HG03378 (cell line): ENCODE measurements at regions not wholly inside any gene's neighbourhood (a gene's known extent, or its start where the extent isn't known, plus 50 kb on each side); places are given as distances from the start of the nearest gene placed in this dataset.
"Not testable (repeated sequence)": the region's sequence is repeated elsewhere in the genome, so short reads cannot be mapped to it uniquely, and the experiment has no call there.

Source experiments
- ATAC-seq: cut with Tn5 transposase; IDR thresholded peaks from one replicate; pipeline ENCODE4 v1.9.1; 2021; ENCODE audit warnings: mild to moderate bottlenecking, moderate library complexity; ENCODE audit not compliant: unreplicated experiment

DNA sequence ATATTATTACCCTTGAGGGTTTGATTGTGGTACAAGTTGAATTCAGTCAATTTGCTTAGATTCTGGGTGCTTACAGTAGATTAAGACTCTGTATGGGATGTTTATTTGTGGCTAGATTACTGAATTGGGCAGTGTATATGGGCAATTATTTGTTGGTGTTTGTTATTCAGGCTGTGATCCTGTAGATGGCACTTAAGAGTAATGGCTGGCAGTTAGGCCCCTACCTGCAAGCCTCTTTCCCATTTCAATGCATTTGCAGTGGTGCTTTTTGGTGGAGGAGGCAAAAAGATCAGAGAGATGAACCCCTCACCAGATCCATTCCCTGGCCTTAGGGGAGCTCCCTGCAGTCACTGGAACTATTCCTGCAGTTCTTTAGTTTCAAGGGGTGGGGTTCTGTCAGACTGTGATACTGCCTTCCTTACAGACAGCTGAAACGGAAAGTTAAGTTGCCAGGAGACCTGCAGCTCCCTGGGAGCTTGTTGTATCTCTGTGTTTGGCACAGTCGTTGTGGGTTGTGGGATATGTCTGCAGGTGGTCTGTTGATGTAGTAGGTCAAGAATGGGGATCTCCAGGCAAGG, 199.5 kb downstream of the AASDHPPT start:
- ATAC-seq = no peak

DNA sequence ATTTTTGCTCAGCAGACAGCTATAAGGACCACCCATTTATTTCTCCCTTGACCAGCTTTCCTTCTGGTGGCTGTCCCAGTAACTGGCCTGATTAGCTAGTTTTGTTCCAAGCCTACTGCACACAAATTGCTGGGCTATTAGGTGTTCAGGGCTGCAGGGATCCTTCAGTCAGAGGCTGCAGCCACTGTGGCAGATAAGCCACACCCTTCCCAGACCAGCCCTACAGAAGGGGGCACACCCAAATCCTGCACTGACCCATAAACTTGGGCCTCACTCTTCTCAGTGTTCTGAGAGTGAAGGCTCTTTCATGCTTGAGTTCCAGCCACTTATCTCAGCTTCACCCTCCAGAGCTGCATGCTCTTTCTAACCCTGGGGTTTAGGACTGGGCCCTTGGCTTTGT, 200.0 kb downstream of the AASDHPPT start:
- ATAC-seq = no peak

DNA sequence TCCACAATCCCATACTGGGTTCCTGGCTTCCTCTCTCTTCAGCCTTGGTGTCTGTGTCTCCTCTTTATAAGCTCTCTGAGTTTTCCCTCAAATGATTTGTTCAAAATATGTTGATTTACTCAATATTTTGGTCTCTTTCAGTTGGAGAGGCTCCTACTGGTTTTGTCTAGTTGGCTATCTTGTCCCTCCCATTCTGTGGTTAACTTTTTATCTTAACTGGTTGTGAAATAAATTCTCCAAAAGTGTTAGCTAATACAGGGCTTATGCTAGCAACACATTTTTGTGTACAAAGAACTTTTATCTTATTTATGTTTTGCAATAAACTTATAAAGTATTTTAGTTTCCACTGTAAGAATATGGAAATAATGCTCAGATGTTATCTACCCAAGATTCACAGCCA, 200.9 kb downstream of the AASDHPPT start:
- ATAC-seq = no peak

DNA sequence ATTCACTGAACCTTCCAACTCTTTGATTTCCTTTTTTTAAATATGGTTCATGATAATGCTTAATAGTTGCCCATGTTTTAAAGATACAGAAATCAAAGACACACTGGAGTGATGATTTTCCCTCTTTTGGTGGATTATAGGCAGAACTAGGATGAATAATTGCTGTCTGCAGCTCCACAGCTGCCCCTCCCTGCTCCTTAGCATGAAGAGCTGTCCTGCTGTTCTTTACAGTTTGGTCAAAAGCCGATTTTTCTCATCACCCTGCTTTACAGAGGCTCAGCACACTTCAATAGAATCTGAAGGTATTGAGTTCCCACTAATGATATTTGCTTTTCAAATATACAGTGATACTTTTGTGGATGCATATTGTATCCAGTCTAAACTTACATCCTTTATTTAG, 202.6 kb downstream of the AASDHPPT start:
- no peak for ATAC-seq

DNA sequence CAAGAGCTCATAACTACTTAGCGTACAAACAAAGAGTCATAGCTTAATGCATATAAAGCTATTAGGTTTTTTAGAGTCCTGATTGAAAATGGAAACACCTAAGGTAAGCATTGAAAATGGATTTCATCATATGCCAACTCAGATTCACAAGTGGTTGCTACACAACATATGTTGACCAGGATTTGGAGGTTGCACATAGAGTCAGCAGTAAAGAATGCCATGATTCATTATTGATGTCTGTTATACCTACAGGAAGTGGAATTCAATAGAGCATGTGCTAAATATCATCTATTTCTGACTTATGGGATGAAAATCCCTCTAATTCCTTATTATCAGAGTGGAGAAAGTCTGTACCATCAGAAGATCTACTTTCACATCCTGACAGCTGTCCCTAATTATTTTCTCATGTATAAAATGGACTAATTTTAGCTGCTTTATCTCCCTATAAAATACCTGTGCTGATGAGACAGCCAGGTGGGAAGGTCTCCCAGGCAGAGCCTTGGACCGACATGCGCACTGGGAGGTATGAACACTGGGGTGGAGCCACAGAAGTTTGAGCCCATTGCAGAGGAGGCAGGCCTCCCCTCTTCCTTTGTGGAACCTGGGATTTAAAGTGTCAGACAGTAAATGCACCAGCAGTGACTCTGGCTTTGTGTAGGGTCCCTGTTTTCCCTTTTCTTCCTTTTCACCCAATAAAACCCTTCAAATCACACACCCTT, 204.2 kb downstream of the AASDHPPT start:
- ATAC-seq = no peak

DNA sequence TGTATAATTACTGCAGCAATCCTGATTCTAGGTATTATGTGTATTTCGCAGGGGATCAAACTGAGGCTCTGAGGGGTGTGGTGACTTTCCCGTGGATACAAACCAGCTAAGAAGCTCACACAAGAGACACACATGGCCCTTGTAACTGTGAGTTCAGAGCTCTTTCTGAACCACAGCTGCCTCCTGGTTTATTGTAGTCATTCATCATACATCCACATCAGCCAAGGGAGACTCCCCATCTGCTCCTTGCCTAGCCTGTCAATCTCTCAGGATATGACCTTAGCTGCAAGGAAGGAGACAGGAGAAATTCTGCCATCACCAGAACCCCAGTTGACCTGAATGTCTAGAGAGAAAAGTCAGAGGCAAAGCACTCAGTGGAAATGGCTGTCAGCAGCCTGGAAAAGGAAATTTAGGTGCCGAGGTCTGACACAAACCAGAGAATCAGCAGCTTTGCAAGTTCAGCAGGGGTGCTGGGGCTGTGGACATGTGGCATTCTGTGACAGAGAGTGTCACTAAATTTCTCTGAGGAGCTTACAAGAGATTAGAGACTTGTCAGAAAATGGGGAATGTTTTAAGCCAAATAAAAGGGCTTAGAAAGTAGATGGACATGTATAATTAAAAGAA, 209.5 kb downstream of the AASDHPPT start:
- ATAC-seq = no peak

DNA sequence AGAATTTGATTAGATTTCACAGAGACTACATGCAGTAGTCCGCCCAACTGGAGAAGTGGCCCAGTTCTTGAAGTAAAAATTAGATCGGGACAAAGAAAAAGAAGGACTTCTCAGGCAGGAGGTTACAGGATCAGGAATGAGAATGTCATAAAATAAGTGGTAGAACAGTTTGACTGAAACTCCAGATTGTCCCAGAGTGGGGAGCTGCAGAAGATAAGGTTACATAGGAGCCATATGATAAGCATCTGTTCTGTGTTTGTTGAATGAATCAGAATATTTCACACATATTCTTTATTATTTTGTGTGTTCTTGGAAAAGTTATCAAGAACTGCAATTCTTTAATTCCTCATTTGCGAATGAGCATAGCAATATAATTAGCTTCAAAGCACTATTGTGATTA, 210.6 kb downstream of the AASDHPPT start:
- ATAC-seq = no peak

DNA sequence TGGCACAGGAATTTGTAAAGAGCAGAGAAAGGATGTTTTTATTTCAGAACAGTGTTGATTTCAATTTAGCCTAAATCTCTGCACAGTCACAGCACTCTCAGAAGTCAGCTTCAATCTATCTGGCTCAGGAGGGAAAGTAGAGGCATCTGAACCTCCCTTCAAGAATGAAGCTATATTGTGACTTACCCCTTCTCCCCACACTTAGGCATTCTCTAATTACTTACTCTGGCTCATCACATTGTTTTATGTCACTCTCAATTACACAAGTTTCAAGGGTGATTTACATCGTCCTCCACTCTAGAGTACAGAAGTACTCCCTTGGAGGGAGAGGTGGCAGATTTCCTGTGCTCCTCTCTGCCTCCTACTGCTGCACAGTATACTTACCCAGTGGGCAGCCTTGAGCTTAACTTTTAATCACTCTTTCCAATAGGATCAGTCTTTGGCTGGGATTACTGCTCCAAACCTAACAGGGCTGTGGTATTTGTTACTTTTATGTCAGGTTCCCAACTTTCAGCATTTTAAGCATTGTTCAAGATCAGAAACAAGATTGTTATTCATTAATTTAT, 211.4 kb downstream of the AASDHPPT start:
- ATAC-seq = no peak

DNA sequence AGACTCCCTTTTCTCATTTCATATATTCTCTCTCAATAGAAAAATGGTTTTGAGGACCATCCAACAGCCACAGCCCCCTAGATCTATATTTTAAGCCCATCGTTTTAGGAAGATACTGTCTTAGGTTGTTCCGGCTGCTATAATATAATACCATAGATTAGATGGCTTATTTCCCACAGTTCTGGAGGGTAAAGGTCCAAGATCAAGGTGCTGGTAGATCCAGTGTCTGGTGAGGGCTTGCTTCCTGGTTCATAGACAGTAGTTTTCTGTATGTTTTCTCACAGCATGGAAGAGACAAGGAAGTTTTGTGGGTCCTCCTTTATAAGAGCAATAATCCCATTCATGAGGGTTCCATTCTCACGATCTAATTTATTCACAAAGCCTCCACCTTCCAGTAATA, 215.1 kb downstream of the AASDHPPT start:
- ATAC-seq = no peak

DNA sequence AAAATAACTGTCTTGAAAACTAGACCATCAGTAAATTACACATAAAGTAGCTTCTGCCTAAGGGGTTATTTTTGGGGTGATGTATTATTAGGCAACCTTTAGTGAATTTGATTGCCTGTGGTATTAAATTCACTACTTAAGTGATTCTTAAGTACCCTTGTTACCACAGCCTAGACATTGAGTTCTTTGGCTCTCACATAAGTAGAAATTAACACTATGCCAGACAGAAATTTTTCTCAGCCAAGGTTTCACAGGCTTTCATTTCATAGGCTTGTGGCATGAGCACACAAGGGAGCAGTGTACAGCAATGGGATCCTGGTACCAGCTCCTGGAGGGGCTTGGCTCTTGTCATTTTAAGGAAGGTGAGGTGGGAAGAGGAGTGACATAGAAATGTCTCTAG, 218.5 kb downstream of the AASDHPPT start:
- ATAC-seq = no peak

DNA sequence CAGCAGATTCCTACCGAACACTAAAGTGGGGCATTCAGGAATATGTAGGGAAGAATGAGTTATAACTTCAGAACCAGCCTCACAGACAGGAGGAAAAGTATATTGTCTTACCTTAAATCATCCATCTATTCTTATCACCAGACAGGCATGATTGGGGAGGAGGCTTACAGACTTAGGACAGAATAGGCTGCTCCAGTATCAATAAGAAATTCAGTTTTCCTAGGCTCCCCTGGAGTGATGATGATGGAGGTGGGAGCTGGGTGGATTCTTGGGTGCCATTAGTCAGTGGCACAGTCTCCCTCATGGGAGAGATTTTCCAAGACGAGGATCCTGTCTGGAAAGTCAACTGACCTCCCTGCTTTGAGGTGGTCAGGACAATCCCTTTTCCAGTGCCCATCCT, 225.0 kb downstream of the AASDHPPT start:
- ATAC-seq = no peak

DNA sequence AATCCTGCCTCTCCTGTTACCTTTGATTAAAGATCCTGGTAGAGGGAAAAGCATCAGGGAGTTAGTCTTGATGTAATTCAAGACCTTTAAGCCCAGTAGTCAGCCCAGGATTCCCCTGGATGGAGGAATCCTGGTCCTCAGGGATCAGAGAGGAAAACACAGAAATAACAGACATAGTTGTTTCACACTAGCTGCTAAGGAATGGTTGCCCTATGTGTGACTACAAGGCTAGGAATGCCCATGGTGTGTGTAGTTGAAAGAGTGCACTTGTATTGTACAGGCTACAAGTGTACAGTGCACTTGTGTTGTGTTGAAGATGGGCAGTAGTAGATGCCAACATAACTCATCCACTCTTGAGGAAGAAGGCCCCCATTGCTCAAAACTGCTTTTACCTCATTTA, 226.8 kb downstream of the AASDHPPT start:
- no peak for ATAC-seq

DNA sequence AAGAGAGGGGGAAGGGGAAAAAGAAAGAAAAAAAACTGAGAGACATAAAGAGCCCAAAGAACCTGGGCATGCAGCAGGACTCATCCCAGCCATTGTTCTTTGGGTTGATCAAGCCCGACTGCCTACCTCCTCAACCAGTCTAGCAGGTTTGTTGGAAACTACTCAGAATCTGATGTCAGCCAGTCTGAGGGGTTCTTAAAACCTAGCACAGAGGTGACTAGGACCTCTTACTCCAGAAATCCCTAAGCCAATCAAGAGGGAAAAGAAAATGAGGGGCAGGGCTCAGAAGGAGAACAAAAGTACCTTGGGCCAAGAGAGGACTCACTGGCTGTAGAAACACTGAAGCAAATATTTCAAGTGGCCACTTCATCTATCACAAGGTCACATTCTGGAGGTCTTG, 228.0 kb downstream of the AASDHPPT start:
- ATAC-seq = no peak

DNA sequence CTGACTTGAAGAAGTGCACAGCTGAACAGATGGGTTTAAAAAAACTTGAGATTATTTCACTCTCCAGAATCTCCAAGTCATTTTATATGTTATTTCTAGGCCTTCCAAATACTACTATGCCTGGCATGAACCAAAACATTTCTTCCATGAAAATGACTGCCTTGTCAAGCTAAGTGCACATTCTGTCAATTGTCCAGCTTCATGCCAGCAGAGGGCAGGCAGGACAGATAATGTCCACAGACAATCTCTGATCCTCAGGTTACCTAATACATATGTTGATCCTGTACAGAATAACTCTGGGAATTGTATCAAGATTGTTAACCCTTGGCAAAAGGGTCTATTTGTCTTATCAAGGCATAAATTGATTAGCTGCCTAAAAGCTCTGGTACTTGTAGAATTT, 229.5 kb downstream of the AASDHPPT start:
- ATAC-seq = no peak

DNA sequence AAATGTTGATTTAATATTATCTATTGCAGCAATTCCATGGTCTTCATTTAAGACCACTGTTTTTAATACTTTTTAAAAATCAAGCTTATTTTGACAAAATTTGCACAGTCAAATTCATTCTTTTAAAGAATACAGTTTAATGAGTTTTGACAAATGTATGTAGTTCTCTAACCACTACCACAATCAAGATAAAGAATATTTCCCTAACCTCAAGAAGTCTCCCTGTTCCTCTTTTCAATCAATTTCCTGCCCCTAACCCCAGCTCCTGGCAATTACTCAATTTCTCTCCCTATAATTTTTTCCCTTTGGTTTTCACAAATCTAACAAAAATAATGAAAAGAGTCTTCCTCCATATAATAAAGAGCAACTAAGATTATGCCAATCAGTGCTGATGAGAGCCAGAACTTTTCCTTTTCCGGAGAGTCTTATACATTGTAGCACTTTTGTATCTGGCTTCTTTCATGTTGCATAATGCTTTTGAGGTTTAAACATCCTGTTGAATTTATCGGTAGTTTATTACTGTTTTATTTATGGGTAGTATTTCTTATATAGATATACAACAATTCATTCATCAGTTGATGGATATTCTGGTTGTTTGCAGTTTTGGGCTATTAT, 231.7 kb downstream of the AASDHPPT start:
- ATAC-seq = no peak

DNA sequence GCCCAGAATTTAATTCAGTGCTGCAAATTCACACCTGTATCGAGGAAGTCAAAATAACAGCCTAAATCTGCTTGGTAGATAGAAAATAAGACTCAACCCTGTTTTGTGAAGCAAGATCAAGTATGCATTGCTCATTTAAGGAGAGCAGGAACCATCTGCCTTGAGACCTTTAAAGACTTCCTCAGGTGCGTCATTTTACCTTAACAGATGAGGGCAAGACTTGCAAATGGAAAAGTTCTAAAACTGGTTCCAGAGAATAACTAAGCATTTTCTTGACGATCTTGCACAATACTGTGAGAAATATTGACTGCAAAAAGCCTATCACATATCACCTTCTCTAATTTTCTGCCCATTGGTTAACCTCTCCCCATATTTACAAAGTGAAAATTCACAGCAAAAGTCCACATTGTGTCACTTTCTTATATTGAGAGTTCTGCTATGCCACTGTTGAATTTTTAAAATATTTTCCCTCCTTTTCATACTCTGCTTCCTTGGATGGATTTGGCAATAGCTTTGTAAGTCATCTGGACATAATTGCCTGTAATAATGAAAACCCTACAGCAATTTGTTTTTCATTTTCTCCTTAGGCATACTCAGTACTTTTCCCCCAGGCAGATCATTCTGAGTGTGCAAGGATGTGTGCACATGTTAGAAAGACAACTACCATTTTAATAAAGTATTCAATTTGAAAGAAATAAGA, 234.2 kb downstream of the AASDHPPT start:
- ATAC-seq = no peak

DNA sequence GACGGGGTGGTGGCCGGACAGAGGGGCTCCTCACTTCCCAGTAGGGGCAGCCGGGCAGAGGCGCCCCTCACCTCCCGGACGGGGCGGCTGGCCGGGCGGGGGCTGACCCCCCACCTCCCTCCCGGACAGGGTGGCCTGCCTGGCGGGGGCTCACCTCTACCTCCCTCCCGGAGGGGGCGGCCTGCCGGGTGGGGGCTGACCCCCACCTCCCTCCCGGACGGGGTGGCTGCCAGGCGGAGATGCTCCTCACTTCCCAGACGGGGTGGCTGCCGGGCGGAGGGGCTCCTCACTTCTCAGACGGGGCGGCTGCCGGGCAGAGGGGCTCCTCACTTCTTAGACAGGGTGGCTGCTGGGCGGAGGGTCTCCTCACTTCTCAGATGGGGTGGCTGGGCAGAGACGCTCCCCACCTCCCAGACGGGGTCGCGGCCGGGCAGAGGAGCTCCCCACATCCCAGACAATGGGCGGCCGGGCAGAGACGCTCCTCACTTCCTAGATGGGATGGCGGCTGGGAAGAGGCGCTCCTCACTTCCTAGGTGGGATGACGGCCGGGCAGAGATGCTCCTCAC, 239.8 kb downstream of the AASDHPPT start:
- ATAC-seq = not testable (repeated sequence)

DNA sequence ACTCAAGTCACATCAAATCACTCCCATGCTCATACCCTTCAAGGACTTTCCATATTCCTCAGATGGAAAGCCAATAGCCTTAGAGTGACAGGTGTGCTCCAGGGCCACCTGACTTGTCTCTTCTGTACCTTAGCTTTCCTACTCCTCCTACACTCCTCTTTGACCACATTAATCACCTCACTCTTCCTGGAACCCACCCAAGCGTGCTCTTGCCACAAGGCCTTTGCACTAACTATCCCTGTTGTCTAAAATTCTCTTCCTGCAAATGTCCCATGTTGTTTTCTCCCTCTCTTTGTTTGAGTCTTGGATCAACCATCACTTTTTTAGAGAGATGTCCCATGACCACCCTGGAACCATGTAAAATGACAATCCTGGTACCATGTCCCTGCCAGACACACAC, 244.1 kb downstream of the AASDHPPT start:
- no peak for ATAC-seq

DNA sequence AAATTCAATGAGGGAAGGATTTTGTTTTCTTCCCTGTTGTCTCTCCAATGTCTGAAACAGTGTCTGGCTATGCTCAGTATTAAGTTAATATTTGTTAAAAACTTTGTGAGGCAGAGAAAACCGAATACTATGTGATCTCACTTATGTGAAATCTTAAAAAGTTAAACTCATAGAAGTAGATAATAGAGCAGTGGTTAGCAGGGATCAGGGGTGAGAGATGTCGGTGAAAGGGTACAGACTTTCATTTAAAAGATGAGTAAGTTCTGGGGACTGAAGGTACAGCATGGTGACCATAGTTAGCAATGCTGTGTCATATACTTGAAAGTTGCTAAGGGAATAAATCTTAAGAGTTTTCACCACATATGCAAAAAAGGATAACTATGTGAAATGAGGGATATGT, 244.6 kb downstream of the AASDHPPT start:
- ATAC-seq = no peak

DNA sequence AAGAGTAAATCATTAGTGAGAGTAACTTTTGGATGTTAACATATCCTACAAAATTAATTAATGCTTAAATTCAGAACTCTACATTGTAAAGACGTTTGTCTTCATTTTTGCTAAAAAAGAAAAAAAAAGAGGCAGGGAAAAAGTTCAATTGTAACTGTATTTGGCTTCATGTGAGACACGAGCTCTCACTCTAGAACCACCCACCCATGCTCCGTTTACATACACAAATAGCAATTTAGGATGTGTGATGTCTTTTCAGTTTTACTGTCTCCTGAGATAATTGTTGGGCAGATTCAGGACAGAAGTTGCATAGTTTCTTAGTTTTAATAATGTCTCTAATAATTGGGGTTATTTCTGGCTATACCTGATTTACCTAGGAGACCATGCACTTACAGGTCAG, 248.6 kb downstream of the AASDHPPT start:
- no peak for ATAC-seq

DNA sequence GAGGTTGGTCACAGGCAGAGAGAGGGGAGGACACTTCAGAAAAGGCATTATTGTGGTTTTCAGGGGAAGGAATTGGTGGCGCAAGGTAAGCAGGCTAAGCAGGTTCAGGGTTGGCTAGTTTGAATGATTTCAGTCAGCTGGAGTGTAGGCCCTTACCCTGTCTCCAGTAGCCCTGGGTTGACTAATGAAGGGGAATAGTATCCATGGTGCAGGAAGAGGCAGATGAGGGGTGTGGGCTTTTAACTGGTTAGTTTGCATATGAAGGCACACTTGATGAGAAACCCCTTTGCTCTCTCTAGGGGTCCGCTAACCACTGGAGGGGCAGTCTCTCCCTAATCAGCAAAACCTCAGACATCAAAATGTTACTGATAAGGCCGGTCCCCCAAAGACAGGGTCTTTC, 249.7 kb downstream of the AASDHPPT start:
- ATAC-seq = no peak
